RWPE1 (cell line): ENCODE measurements at regions not wholly inside any gene's neighbourhood (a gene's known extent, or its start where the extent isn't known, plus 50 kb on each side); places are given as distances from the start of the nearest gene placed in this dataset.
"Not testable (repeated sequence)": the region's sequence is repeated elsewhere in the genome, so short reads cannot be mapped to it uniquely, and the experiment has no call there.

Source experiments
- CTCF ChIA-PET: fragments of 350-600 bp; sonication (Branson Sonifier 250); formaldehyde crosslinking; extraction: SDS; loops from one replicate; lab custom pipeline; 2021; lab: Yijun Ruan, JAX
- POLR2A ChIA-PET: fragments of 400-600 bp; formaldehyde crosslinking; extraction: SDS; loops from one replicate; lab custom pipeline; 2020; ENCODE audit warnings: antibody characterized with exemption; ENCODE audit not compliant: low non-redundant PET; lab: Yijun Ruan, JAX
- DNase-seq: peaks from one replicate; pipeline ENCODE4 v3.0.0; 2012; ENCODE audit warnings: low spot score
- H3K27ac ChIP-seq: fragments of 450-650 bp; 2 replicates; pipeline ENCODE4 v1.5.1; 2017
- CTCF ChIP-seq: fragments of 450-650 bp; conservative IDR thresholded peaks from 2 replicates; pipeline ENCODE4 v1.5.1; 2017; ENCODE audit warnings: low read depth, mild to moderate bottlenecking

GRCh38 chr11:45374653-45375059 is 88.5 kb upstream of the SYT13 start:
- ChIA-PET POLR2A (no interaction called here), CTCF (interaction anchor here (0.7 to 1.2 kb wide), 3 partner anchors 16 to 468 kb away, joined by 3 to 4 read pairs (median 4); no protein-coding TSS in a partner anchor)
- TF ChIP-seq CTCF: no peak
- DNase-seq: no peak
- H3K27ac ChIP-seq: no peak overlapping the region

- no peak overlapping the region for H3K27ac ChIP-seq
- POLR2A ChIA-PET: no interaction called here
- CTCF ChIA-PET: interaction anchor here (0.9 kb wide), 1 partner anchor 468 kb away, joined by 4 read pairs; no protein-coding TSS in a partner anchor
- no peak for DNase-seq
- no peak for TF ChIP-seq CTCF
These were observed 88.0 kb upstream of the SYT13 start for GRCh38 chr11:45374130-45374529.

DNA sequence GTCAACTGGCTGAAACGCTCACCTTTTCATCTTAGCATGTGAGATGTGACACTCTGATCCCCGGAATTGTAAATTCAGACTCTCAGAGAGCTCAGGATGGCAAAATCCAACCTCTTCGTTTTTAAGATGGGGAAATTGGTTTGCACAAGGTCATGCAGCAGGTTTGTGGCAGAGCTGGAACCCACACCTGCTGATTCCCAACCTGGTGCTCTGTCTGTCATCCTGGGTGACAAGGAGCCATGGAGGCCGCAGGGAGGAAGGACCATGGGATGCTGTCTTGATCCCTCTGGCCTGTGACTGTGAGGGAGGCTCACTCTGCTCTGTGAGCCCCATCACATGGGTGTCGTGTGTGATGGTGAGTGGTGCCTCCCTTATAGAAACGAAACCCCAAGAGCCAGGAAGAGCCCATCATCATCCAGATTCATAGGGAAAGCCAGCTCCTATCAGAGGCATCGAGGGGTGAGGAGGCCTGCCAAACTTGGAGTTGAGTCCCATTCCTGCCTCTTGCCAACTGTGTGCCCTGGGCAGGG is 87.4 kb upstream of the SYT13 start:
- no peak for DNase-seq
- H3K27ac ChIP-seq: no peak overlapping the region
- TF ChIP-seq CTCF: no peak
- ChIA-PET POLR2A (no interaction called here), CTCF (interaction anchor here (1.6 kb wide), 1 partner anchor 398 kb away, joined by 5 read pairs; no protein-coding TSS in a partner anchor)

GRCh38 chr11:45372414-45372813 is 86.3 kb upstream of the SYT13 start:
- POLR2A ChIA-PET, H3K27ac ChIP-seq, DNase-seq: not testable (repeated sequence)
- CTCF ChIA-PET: interaction anchor here (0.5 to 1.6 kb wide), 3 partner anchors 56 to 399 kb away, joined by 3 to 5 read pairs (median 3); no protein-coding TSS in a partner anchor

DNA sequence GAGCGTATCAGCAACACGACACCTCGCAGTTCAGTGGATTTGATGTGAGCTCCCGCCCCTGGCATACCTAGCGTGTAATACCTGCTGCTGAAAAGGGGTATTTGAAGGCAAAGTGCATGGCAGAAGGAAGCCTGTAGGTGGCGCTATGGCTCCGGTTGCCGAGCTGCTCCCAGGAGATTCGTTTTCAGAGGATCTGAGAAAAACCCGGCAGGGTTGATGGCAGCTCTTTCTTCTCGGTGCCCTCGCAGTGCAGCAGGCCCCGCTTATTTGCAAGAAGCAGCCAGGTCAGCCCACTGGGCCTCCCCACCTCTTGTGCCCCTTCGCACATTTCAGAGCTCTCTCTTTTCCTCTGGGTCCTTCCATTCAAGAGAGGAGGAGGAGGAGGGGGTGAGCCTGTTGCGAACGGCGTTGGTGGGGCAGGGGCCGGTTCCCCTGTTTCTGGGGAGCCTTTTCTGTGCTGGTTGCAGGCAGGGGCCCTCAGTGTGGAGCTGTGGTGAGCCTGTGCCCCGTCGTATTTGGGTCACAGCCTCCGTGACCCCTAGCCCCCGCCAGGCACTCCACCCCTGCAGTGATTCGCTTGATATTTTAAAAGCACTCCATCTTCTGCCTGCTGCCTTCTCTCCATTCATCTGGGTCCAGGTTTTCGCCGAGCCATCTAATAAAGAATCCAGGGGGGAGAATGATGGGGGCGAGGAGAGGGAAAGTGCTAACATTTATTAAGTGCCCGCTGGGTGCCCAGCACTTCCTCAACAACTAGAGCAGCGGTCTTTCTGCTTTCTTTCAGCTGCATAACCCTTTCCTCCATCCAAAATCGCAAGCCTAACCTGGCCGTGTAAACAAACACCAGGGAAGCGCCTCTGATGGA is 85.3 kb upstream of the SYT13 start:
- no peak overlapping the region for H3K27ac ChIP-seq
- POLR2A ChIA-PET: no interaction called here
- DNase-seq: peak; percentile 73
- peak; percentile 69 for TF ChIP-seq CTCF
- CTCF ChIA-PET: interaction anchor here (0.6 to 1.7 kb wide), 30 partner anchors 8 to 646 kb away, joined by 3 to 18 read pairs (median 4); no protein-coding TSS in a partner anchor

GRCh38 chr11:45369313-45369712 is 83.2 kb upstream of the SYT13 start:
- no peak overlapping the region for H3K27ac ChIP-seq
- ChIA-PET CTCF (interaction anchor here (0.7 kb wide), 1 partner anchor 126 kb away, joined by 3 read pairs; no protein-coding TSS in a partner anchor), POLR2A (no interaction called here)
- no peak for DNase-seq
- TF ChIP-seq CTCF: no peak

GRCh38 chr11:45368697-45369096 is 82.6 kb upstream of the SYT13 start:
- H3K27ac ChIP-seq: no peak overlapping the region
- ChIA-PET CTCF (interaction anchor here (0.9 kb wide), 1 partner anchor 287 kb away, joined by 3 read pairs; no protein-coding TSS in a partner anchor), POLR2A (no interaction called here)
- no peak for TF ChIP-seq CTCF
- DNase-seq: no peak
